ENCODE measurements at regions not wholly inside any gene's neighbourhood (a gene's known extent, or its start where the extent isn't known, plus 50 kb on each side); places are given as distances from the start of the nearest gene placed in this dataset.

- no peak for TF ChIP-seq CTCF (IDR thresholded peaks at IDR 0.05; ENCODE audit: extremely low read depth, insufficient read depth, missing control alignments)
- DNase-seq (ENCODE audit: low spot score): no peak
- in situ Hi-C loops (cut with MboI; ENCODE audit: low pct_unique_long_range_greater_than_20kb, low sequenced_read_pairs, unreplicated experiment): no loop called here
Observed at GRCh38 chr3:18813300-18813699, 335.0 kb upstream of the KCNH8 start.

- in situ Hi-C loops (cut with MboI; ENCODE audit: low pct_unique_long_range_greater_than_20kb, low sequenced_read_pairs, unreplicated experiment): no loop called here
- TF ChIP-seq CTCF (IDR thresholded peaks at IDR 0.05; ENCODE audit: extremely low read depth, insufficient read depth, missing control alignments): no peak
- DNase-seq (ENCODE audit: low spot score): no peak
Observed at GRCh38 chr3:18812316-18812715, 336.0 kb upstream of the KCNH8 start.

- in situ Hi-C loops (cut with MboI; ENCODE audit: low pct_unique_long_range_greater_than_20kb, low sequenced_read_pairs, unreplicated experiment): no loop called here
- no peak for DNase-seq (ENCODE audit: low spot score)
- TF ChIP-seq CTCF (IDR thresholded peaks at IDR 0.05; ENCODE audit: extremely low read depth, insufficient read depth, missing control alignments): no peak
Observed at GRCh38 chr3:18810306-18810661, 338.0 kb upstream of the KCNH8 start.

GRCh38 chr3:18809640-18810305, 338.5 kb upstream of the KCNH8 start:
- no peak for TF ChIP-seq CTCF (IDR thresholded peaks at IDR 0.05; ENCODE audit: extremely low read depth, insufficient read depth, missing control alignments)
- DNase-seq (ENCODE audit: low spot score): no peak
- in situ Hi-C loops (cut with MboI; ENCODE audit: low pct_unique_long_range_greater_than_20kb, low sequenced_read_pairs, unreplicated experiment): no loop called here

GRCh38 chr3:18808429-18808828, 339.9 kb upstream of the KCNH8 start:
- TF ChIP-seq CTCF (IDR thresholded peaks at IDR 0.05; ENCODE audit: extremely low read depth, insufficient read depth, missing control alignments): no peak
- no peak for DNase-seq (ENCODE audit: low spot score)
- in situ Hi-C loops (cut with MboI; ENCODE audit: low pct_unique_long_range_greater_than_20kb, low sequenced_read_pairs, unreplicated experiment): no loop called here

- TF ChIP-seq CTCF (IDR thresholded peaks at IDR 0.05; ENCODE audit: extremely low read depth, insufficient read depth, missing control alignments): no peak
- in situ Hi-C loops (cut with MboI; ENCODE audit: low pct_unique_long_range_greater_than_20kb, low sequenced_read_pairs, unreplicated experiment): no loop called here
- no peak for DNase-seq (ENCODE audit: low spot score)
Observed at GRCh38 chr3:18807593-18807992, 340.7 kb upstream of the KCNH8 start.

- TF ChIP-seq CTCF (IDR thresholded peaks at IDR 0.05; ENCODE audit: extremely low read depth, insufficient read depth, missing control alignments): no peak
- DNase-seq (ENCODE audit: low spot score): no peak
- in situ Hi-C loops (cut with MboI; ENCODE audit: low pct_unique_long_range_greater_than_20kb, low sequenced_read_pairs, unreplicated experiment): no loop called here
Observed at GRCh38 chr3:18806633-18807032, 341.7 kb upstream of the KCNH8 start.

Measured in GM13977 (cell line).